ENCODE measurements at regions not wholly inside any gene's neighbourhood (a gene's known extent, or its start where the extent isn't known, plus 50 kb on each side); places are given as distances from the start of the nearest gene placed in this dataset.
"Not testable (repeated sequence)": the region's sequence is repeated elsewhere in the genome, so short reads cannot be mapped to it uniquely, and the experiment has no call there.

- H3K9me2 ChIP-seq (ENCODE audit: insufficient read depth): no peaks in the 10 kb centered on the region; the same call in 1 of the 2 replicates
- H4K20me1 ChIP-seq (ENCODE audit: insufficient read depth): no peaks in the 10 kb centered on the region
- ChIA-PET POLR2A (ENCODE audit: unreplicated experiment) (no interaction called here), CTCF (no interaction called here)
- no peak for DNase-seq
- no peak overlapping the region for H2AFZ ChIP-seq
- BruUV-seq (replicated peaks): no TSS peak
- intact Hi-C loops (cut with micrococcal nuclease; ENCODE audit: unreplicated experiment): no loop called here
- no peaks in the 10 kb centered on the region for H3K27me3 ChIP-seq (ENCODE audit: insufficient read depth, low read depth)
- H3K79me2 ChIP-seq (ENCODE audit: low read depth): no peaks in the 10 kb centered on the region
- no peak overlapping the region for H3K4me3 ChIP-seq
- no peaks in the 10 kb centered on the region for H3K4me1 ChIP-seq (replicated peaks; ENCODE audit: insufficient read depth)
- H3K9me3 ChIP-seq (ENCODE audit: insufficient read depth, low read depth): no peaks in the 10 kb centered on the region; the same call in 1 of the 2 replicates
- H3K4me2 ChIP-seq: no peak overlapping the region
- no peak for TF ChIP-seq CTCF (conservative IDR thresholded peaks at IDR 0.05)
- TF ChIP-seq EZH2 (IDR thresholded peaks at IDR 0.05; ENCODE audit: low read depth): no peak
- no peaks in the 10 kb centered on the region for H3K36me3 ChIP-seq (ENCODE audit: low read depth)
- H3F3A ChIP-seq (ENCODE audit: insufficient read depth, low read depth): no peaks in the 10 kb centered on the region
- H3K27ac ChIP-seq: no peak overlapping the region
Observed at GRCh38 chr1:118481126-118481525, 296.1 kb upstream of the SPAG17 start.

- H3K27me3 ChIP-seq (ENCODE audit: insufficient read depth, low read depth): no peaks in the 10 kb centered on the region
- POLR2A ChIA-PET (ENCODE audit: unreplicated experiment): no interaction called here
- H3K4me3 ChIP-seq: no peak overlapping the region
- no peaks in the 10 kb centered on the region for H4K20me1 ChIP-seq (ENCODE audit: insufficient read depth)
- CTCF ChIA-PET: no interaction called here
- H3K27ac ChIP-seq: no peak overlapping the region
- H3K9me2 ChIP-seq (ENCODE audit: insufficient read depth): no peaks in the 10 kb centered on the region; the same call in 1 of the 2 replicates
- H3F3A ChIP-seq (ENCODE audit: insufficient read depth, low read depth): no peaks in the 10 kb centered on the region
- H2AFZ ChIP-seq: no peak overlapping the region
- TF ChIP-seq CTCF (conservative IDR thresholded peaks at IDR 0.05): no peak
- no peak for TF ChIP-seq EZH2 (IDR thresholded peaks at IDR 0.05; ENCODE audit: low read depth)
- H3K4me2 ChIP-seq: no peak overlapping the region
- no peaks in the 10 kb centered on the region; the same call in 1 of the 2 replicates for H3K9me3 ChIP-seq (ENCODE audit: insufficient read depth, low read depth)
- intact Hi-C loops (cut with micrococcal nuclease; ENCODE audit: unreplicated experiment): no loop called here
- no peak for DNase-seq
- no peaks in the 10 kb centered on the region for H3K4me1 ChIP-seq (replicated peaks; ENCODE audit: insufficient read depth)
- H3K36me3 ChIP-seq (ENCODE audit: low read depth): no peaks in the 10 kb centered on the region
- H3K79me2 ChIP-seq (ENCODE audit: low read depth): no peaks in the 10 kb centered on the region
- BruUV-seq (replicated peaks): no TSS peak
Observed at GRCh38 chr1:118479351-118479750, 294.3 kb upstream of the SPAG17 start.

GRCh38 chr1:118473825-118474224, 288.8 kb upstream of the SPAG17 start:
- Histone ChIP-seq H2AFZ (no peak overlapping the region), H3K4me3 (no peak overlapping the region), H3K9me3 (ENCODE audit: insufficient read depth, low read depth) (no peaks in the 10 kb centered on the region; the same call in 1 of the 2 replicates), H4K20me1 (ENCODE audit: insufficient read depth) (no peaks in the 10 kb centered on the region), H3K4me2 (no peak overlapping the region), H3F3A (ENCODE audit: insufficient read depth, low read depth) (no peaks in the 10 kb centered on the region), H3K4me1 (replicated peaks; ENCODE audit: insufficient read depth) (no peaks in the 10 kb centered on the region), H3K27ac (no peak overlapping the region), H3K79me2 (ENCODE audit: low read depth) (no peaks in the 10 kb centered on the region), H3K9me2 (ENCODE audit: insufficient read depth) (no peaks in the 10 kb centered on the region), H3K27me3 (ENCODE audit: insufficient read depth, low read depth) (peaks cover 11% of the 10 kb centered on the region; the same call in 1 of the 2 replicates), H3K36me3 (ENCODE audit: low read depth) (no peaks in the 10 kb centered on the region)
- intact Hi-C loops (cut with micrococcal nuclease; ENCODE audit: unreplicated experiment): no loop called here
- DNase-seq: no peak
- no TSS peak for BruUV-seq (replicated peaks)
- ChIA-PET CTCF (no interaction called here), POLR2A (ENCODE audit: unreplicated experiment) (no interaction called here)
- TF ChIP-seq EZH2 (IDR thresholded peaks at IDR 0.05; ENCODE audit: low read depth) (no peak), CTCF (conservative IDR thresholded peaks at IDR 0.05) (no peak)

GRCh38 chr1:118464460-118464859, 279.4 kb upstream of the SPAG17 start:
- POLR2A ChIA-PET (ENCODE audit: unreplicated experiment): not testable (repeated sequence)

More at GRCh38 chr1:118464460-118464859, 279.4 kb upstream of the SPAG17 start:
- intact Hi-C loops (cut with micrococcal nuclease; ENCODE audit: unreplicated experiment); CTCF ChIA-PET; H3K9me2 ChIP-seq (ENCODE audit: insufficient read depth); H3F3A ChIP-seq (ENCODE audit: insufficient read depth, low read depth); H3K36me3 ChIP-seq (ENCODE audit: low read depth); H2AFZ ChIP-seq; H3K4me1 ChIP-seq (replicated peaks; ENCODE audit: insufficient read depth); H3K27me3 ChIP-seq (ENCODE audit: insufficient read depth, low read depth); BruUV-seq (replicated peaks); H3K4me3 ChIP-seq; DNase-seq; H3K27ac ChIP-seq; H3K9me3 ChIP-seq (ENCODE audit: insufficient read depth, low read depth); H4K20me1 ChIP-seq (ENCODE audit: insufficient read depth); H3K79me2 ChIP-seq (ENCODE audit: low read depth); H3K4me2 ChIP-seq: not testable (repeated sequence)
